Skeletal muscle satellite cell (primary cell): ENCODE measurements at regions not wholly inside any gene's neighbourhood (a gene's known extent, or its start where the extent isn't known, plus 50 kb on each side); places are given as distances from the start of the nearest gene placed in this dataset.

Experiments
- H3K27me3 ChIP-seq: 2 replicates; pipeline ENCODE4 v1.7.0; 2013; ENCODE audit warnings: low read length; ENCODE audit not compliant: control insufficient read depth, insufficient read depth
- H3K36me3 ChIP-seq: 2 replicates; pipeline ENCODE4 v1.7.0; 2013; ENCODE audit warnings: mild to moderate bottlenecking, control low read depth, low read length; ENCODE audit not compliant: insufficient read depth
- H3K4me1 ChIP-seq: 2 replicates; pipeline ENCODE4 v1.7.0; 2013; ENCODE audit warnings: low read length; ENCODE audit not compliant: control insufficient read depth, insufficient read depth
- H3K4me2 ChIP-seq: 2 replicates; pipeline ENCODE4 v1.7.0; 2013; ENCODE audit warnings: mild to moderate bottlenecking, low read length
- H3K4me3 ChIP-seq: 2 replicates; pipeline ENCODE4 v1.7.0; 2013; ENCODE audit warnings: low read length
- H3K9ac ChIP-seq: 2 replicates; pipeline ENCODE4 v1.7.0; 2013; ENCODE audit warnings: mild to moderate bottlenecking, low read depth, low read length, moderate library complexity
- H3K9me3 ChIP-seq: replicated peaks from 2 replicates; pipeline ENCODE4 v1.7.0; 2013; ENCODE audit warnings: mild to moderate bottlenecking, control low read depth, low read length

DNA sequence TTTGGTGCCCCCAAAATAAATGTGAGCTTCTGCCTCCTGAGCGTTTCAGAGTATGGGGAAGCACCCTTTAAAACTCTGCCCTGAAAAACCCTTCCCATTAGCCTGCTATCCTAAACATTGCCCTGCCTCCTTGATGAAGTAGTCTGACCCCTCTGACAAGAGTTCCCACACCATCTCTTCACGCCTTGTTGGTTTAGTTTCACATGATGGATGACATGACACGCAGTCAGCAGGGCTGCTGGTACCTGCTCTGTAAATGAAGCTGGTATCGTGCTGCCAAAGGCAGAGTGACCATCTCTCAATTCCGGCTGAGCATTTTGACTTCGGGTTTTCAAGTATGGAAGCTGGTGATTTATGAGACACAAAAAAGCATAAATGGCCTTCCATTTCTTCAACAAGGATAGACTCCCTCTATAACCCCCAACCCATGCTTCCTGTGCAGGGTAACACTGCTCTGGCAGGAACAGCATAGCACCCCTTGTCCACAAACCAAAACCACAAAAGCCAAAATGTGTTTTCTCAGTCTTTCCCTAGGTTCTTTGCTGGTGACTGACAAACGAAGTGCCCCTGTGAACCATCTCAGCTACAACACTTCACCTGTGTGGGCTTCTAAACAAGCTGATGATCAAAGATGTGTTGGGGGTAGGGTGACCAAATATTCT, 444.6 kb downstream of the NUF2 start:
- H3K36me3 ChIP-seq = no peaks in the 10 kb centered on the region
- no peak overlapping the region for H3K4me2 ChIP-seq
- no peak overlapping the region for H3K9ac ChIP-seq
- H3K4me1 ChIP-seq = no peaks in the 10 kb centered on the region
- H3K9me3 ChIP-seq = no peaks in the 10 kb centered on the region
- H3K4me3 ChIP-seq = no peak overlapping the region
- H3K27me3 ChIP-seq = no peaks in the 10 kb centered on the region

DNA sequence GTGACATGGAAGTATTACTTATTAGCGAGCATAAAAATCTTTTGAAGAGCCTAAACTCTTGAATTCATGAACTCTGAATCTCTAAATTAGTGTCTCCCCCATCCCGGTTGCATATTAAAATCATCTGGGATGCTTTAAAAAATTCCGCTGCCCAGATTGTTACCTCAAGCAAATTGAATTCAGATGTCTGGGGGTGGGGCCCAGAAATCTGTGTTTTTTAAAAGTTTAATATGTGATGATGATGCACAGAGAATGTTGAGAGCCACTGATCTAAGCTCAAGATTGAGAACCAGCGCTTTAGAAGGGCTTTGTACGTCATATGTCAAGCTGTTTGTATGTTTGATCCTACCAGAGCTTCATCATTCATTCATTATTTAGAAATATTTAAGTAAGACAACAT, 446.8 kb downstream of the NUF2 start:
- Histone ChIP-seq H3K9ac (no peak overlapping the region), H3K4me2 (no peak overlapping the region), H3K27me3 (no peaks in the 10 kb centered on the region), H3K4me1 (no peaks in the 10 kb centered on the region), H3K4me3 (no peak overlapping the region), H3K36me3 (no peaks in the 10 kb centered on the region), H3K9me3 (no peaks in the 10 kb centered on the region)

GRCh38 chr1:163770265-163770664, 448.5 kb downstream of the NUF2 start:
- H3K4me2 ChIP-seq = no peak overlapping the region
- H3K9ac ChIP-seq = no peak overlapping the region
- H3K36me3 ChIP-seq = no peaks in the 10 kb centered on the region
- no peaks in the 10 kb centered on the region for H3K4me1 ChIP-seq
- H3K9me3 ChIP-seq = no peaks in the 10 kb centered on the region
- no peak overlapping the region for H3K4me3 ChIP-seq
- H3K27me3 ChIP-seq = no peaks in the 10 kb centered on the region

DNA sequence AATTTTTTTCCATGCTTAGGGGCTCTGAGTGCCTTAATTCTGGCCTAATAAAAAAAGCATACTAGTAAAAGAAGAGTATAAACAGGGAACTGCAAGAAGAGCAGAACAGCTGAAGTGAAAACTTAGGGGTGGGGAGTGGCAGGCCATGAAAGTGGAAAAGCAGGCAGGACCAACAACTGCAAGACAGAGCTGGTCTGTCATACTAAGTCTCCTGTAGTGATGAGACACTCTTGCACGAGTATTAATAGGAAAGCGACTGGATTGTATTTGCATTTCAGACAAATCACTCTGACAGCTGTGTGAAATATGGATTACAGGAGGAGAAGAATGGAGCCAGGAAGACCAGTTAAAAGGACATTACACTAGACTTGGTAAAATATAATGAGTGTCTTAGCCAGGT, 449.9 kb downstream of the NUF2 start:
- H3K4me3 ChIP-seq = no peak overlapping the region
- H3K27me3 ChIP-seq = no peaks in the 10 kb centered on the region
- H3K4me1 ChIP-seq = no peaks in the 10 kb centered on the region
- H3K9me3 ChIP-seq = no peaks in the 10 kb centered on the region
- H3K9ac ChIP-seq = no peak overlapping the region
- no peaks in the 10 kb centered on the region for H3K36me3 ChIP-seq
- no peak overlapping the region for H3K4me2 ChIP-seq

DNA sequence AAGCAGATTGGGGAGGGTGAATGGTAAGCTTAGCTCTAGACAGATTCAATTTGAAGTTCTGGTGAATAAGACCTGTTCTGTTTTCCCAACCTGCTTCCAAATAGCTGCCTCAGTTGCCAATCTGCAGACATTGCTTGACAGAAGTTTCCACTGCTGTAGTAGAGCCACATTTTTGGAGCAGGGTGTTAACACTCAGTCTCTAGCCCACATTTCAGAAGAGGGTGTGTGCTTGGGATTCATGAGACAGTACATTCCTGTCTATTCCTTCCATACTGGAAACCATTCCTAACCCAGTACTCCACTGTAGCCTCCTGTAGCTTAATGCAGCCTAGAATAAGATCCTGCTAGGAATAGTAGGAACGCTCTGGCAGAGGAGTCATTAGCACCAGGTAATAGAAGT, 450.5 kb downstream of the NUF2 start:
- Histone ChIP-seq H3K4me3 (no peak overlapping the region), H3K4me2 (no peak overlapping the region), H3K9ac (no peak overlapping the region), H3K9me3 (no peaks in the 10 kb centered on the region), H3K4me1 (no peaks in the 10 kb centered on the region), H3K27me3 (no peaks in the 10 kb centered on the region), H3K36me3 (no peaks in the 10 kb centered on the region)

DNA sequence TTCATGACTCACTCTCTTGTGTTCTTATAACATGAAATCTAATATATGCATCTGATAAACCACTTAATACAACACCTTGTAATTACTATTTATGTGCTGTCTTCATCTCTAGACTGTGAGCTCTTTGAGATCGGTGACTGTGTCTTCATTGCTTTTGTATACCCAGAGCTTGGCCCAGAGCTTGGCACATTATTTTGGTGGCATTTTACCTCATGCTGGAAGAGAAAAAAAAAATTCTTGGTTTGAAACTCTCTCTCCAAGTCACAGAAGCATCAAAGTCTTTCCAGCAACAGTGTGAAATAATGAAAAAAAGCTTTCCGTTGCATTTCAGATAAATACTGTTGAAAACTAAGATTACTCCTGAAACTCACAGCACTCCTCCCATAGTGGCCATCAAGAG, 451.6 kb downstream of the NUF2 start:
- Histone ChIP-seq H3K9me3 (no peaks in the 10 kb centered on the region), H3K4me1 (no peaks in the 10 kb centered on the region), H3K4me2 (no peak overlapping the region), H3K36me3 (no peaks in the 10 kb centered on the region), H3K4me3 (no peak overlapping the region), H3K9ac (no peak overlapping the region), H3K27me3 (no peaks in the 10 kb centered on the region)

DNA sequence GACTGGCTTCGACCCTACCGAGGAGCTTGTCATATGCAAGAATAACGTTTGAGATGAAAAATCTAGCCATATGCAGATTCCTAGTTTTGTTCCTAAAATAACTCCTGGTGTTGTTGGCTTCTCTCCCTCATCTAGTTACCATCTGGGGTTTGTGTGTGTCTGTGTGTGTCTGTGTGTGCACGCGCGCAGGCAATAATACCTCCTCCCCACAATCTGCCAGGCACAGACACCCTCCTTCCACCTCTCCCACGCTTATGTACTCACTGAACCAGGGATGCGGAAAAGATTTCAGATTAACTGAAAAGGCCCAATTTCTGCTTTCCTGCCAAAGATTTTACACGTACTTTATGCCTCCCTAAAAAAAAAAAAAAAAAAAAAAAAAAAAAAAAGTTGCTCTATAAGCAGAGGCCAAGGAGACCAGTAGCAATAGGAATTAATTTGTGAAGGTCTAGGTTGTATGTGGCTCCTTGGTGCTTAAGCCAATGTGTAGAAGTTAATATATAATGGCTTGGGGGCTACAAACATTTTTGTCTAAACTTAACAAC, 452.7 kb downstream of the NUF2 start:
- no peak overlapping the region for H3K4me2 ChIP-seq
- H3K9ac ChIP-seq = no peak overlapping the region
- no peaks in the 10 kb centered on the region for H3K9me3 ChIP-seq
- no peaks in the 10 kb centered on the region for H3K4me1 ChIP-seq
- no peaks in the 10 kb centered on the region for H3K36me3 ChIP-seq
- H3K27me3 ChIP-seq = no peaks in the 10 kb centered on the region
- no peak overlapping the region for H3K4me3 ChIP-seq

GRCh38 chr1:163774978-163775620, 453.3 kb downstream of the NUF2 start:
- Histone ChIP-seq H3K9ac (no peak overlapping the region), H3K9me3 (no peaks in the 10 kb centered on the region)

GRCh38 chr1:163777205-163777604, 455.5 kb downstream of the NUF2 start:
- Histone ChIP-seq H3K9ac (no peak overlapping the region), H3K4me1 (no peaks in the 10 kb centered on the region), H3K9me3 (no peaks in the 10 kb centered on the region), H3K4me3 (no peak overlapping the region), H3K4me2 (no peak overlapping the region), H3K36me3 (no peaks in the 10 kb centered on the region), H3K27me3 (no peaks in the 10 kb centered on the region)

More at GRCh38 chr1:163774978-163775620, 453.3 kb downstream of the NUF2 start:
- Histone ChIP-seq H3K36me3 (no peaks in the 10 kb centered on the region), H3K4me3 (no peak overlapping the region), H3K4me2 (no peak overlapping the region), H3K27me3 (no peaks in the 10 kb centered on the region), H3K4me1 (no peaks in the 10 kb centered on the region)

GRCh38 chr1:163781146-163781545, 459.4 kb downstream of the NUF2 start:
- Histone ChIP-seq H3K4me1 (no peaks in the 10 kb centered on the region), H3K9me3 (no peaks in the 10 kb centered on the region), H3K36me3 (no peaks in the 10 kb centered on the region), H3K4me2 (no peak overlapping the region), H3K9ac (no peak overlapping the region), H3K4me3 (no peak overlapping the region), H3K27me3 (no peaks in the 10 kb centered on the region)

DNA sequence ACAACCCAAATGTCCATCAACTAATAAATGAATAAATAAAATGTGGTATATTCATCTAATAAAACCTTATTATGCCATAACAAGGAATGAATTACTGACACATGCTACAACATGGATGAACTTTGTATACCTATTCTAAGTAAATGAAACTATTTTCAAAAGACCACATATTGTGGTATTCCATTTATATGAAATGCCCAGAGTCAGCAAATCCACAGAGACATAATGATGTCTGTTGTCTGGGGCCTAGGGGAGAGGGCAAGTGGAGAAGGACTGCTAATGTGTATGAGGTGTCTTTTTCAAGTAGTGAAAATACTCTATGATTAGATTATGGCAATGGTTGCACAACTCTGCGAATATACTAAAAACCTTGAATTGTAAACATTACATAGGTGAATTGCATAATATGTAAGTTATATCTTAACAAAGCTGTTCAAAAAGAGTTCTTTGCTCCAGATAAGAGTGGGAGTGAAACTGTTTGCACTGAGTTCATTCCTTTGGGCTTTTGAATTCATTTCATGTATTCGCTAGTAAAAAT, 464.2 kb downstream of the NUF2 start:
- Histone ChIP-seq H3K4me3 (no peak overlapping the region), H3K4me2 (no peak overlapping the region), H3K4me1 (no peaks in the 10 kb centered on the region), H3K9ac (no peak overlapping the region), H3K36me3 (no peaks in the 10 kb centered on the region), H3K27me3 (no peaks in the 10 kb centered on the region), H3K9me3 (no peaks in the 10 kb centered on the region)

DNA sequence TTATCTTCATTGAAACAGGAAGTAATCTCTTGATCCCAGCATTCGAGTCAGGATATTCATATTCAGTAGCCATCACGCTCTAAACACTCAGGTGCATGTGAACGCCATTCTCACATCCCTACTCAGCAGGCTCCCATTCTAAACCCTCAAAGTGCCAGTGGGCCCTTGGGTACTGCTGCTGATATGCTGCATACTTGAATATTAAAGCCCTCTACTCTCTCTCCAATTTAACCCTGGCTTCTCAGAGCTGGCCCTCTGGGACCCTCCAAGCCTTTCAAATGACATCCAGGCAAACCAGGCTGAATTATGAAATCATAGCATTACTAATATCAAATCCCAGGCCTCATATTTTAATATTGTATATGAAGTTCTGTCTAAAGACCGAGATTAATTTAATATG, 468.2 kb downstream of the NUF2 start:
- Histone ChIP-seq H3K36me3 (no peaks in the 10 kb centered on the region), H3K27me3 (no peaks in the 10 kb centered on the region), H3K4me2 (no peak overlapping the region), H3K4me1 (no peaks in the 10 kb centered on the region), H3K9me3 (no peaks in the 10 kb centered on the region), H3K9ac (no peak overlapping the region), H3K4me3 (no peak overlapping the region)
